NB4 (cell line): ENCODE measurements at regions not wholly inside any gene's neighbourhood (a gene's known extent, or its start where the extent isn't known, plus 50 kb on each side); places are given as distances from the start of the nearest gene placed in this dataset.
A peak's percentile ranks its signal among the peaks of the same experiment; 100 is the strongest.
"Not testable (repeated sequence)": the region's sequence is repeated elsewhere in the genome, so short reads cannot be mapped to it uniquely, and the experiment has no call there.

Experiments used
- DNase-seq: peaks from one replicate; pipeline ENCODE4 v3.0.0; 2010; ENCODE audit warnings: low read depth
- H3K4me3 ChIP-seq: one replicate; pipeline ENCODE4 v1.5.1; 2011; ENCODE audit warnings: mild to moderate bottlenecking, low read depth, low read length, moderate library complexity
- MYC ChIP-seq: IDR thresholded peaks from 2 replicates; pipeline ENCODE4 v1.6.1; 2011; ENCODE audit warnings: low read depth, low read length
- POLR2A ChIP-seq: IDR thresholded peaks from 2 replicates; pipeline ENCODE4 v1.6.1; 2011; ENCODE audit warnings: mild to moderate bottlenecking; ENCODE audit not compliant: insufficient read length; ENCODE audit errors: extremely low read depth
- TF ChIP-seq, protein P1 (sequence below): IDR thresholded peaks from one replicate; pipeline ENCODE4 v1.5.1; 2012; ENCODE audit warnings: low read depth, low read length
- TF ChIP-seq, protein P2 (sequence below): IDR thresholded peaks from 2 replicates; pipeline ENCODE4 v1.6.1; 2011; ENCODE audit warnings: low read depth, low read length

DNA sequence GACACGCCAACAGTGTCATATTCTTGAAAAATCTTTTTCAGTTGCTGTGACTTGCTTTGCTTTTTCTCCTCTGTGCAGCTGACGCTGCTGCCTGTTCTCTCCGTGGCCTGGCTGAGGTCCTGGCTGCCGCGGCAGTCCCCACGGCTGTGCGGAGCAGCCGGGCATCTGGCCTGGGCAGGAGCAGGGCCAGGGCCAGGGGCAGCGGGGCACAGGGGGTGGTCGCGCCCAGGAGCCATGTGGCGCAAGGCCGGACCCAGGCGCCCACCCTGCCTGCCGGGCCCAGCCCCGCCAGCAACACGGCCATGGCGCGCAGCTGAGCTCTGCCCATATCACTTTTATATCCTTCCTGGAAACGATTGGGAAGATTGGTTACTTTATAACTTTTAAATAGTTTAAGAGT, 109.4 kb upstream of the ACBD5 start:
- no peak for DNase-seq
- TF ChIP-seq MYC = no peak
- TF ChIP-seq POLR2A = no peak
- TF ChIP-seq, protein P1, sequence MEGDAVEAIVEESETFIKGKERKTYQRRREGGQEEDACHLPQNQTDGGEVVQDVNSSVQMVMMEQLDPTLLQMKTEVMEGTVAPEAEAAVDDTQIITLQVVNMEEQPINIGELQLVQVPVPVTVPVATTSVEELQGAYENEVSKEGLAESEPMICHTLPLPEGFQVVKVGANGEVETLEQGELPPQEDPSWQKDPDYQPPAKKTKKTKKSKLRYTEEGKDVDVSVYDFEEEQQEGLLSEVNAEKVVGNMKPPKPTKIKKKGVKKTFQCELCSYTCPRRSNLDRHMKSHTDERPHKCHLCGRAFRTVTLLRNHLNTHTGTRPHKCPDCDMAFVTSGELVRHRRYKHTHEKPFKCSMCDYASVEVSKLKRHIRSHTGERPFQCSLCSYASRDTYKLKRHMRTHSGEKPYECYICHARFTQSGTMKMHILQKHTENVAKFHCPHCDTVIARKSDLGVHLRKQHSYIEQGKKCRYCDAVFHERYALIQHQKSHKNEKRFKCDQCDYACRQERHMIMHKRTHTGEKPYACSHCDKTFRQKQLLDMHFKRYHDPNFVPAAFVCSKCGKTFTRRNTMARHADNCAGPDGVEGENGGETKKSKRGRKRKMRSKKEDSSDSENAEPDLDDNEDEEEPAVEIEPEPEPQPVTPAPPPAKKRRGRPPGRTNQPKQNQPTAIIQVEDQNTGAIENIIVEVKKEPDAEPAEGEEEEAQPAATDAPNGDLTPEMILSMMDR = no peak
- TF ChIP-seq, protein P2, sequence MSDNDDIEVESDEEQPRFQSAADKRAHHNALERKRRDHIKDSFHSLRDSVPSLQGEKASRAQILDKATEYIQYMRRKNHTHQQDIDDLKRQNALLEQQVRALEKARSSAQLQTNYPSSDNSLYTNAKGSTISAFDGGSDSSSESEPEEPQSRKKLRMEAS = no peak
- no peak overlapping the region for H3K4me3 ChIP-seq

DNA sequence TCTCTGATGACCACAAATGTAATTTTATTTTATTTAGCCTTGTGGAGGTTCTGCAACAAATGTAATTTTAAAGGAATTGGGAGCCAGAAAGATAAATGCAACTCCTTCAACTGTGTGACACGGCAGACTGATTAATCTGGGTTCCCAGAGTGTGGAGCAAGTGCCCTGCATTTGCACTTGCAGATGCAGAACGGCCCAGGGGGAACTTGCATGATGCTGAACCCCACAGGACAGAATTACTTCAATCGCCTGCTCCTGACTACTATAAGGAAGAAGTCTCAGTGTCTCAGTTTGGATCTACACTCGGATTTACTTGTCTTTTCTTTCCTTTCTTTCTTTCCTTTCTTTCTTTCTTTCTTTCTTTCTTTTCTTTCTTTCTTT, 107.2 kb upstream of the ACBD5 start:
- not testable (repeated sequence) for H3K4me3 ChIP-seq
- DNase-seq = peak; percentile 16

DNA sequence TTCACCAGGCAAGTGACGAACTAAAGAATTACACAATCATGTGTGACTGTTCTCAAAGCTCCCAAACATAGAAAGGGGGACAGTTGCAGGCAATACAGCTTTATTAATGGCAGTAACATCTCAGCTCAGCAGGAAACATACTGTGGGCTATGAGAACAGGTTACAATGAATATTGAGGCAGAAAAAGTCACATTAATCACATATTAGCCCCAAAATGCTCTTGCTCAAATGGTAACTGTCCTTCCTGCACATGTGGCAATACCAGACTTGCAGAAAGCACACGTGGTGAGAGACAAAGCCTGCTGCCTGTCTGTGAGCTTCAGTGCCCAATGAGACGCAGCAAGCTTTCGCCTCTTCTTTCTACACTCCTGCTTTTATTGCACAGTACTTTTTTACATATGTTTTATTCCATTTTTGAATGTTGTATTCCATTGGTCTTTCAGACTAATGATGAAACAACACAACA, 104.9 kb upstream of the ACBD5 start:
- TF ChIP-seq, protein P1 = no peak
- TF ChIP-seq MYC = peak; percentile 69
- TF ChIP-seq, protein P2 = peak; percentile 95
- H3K4me3 ChIP-seq = no peak overlapping the region
- peak; percentile 66 for DNase-seq

DNA sequence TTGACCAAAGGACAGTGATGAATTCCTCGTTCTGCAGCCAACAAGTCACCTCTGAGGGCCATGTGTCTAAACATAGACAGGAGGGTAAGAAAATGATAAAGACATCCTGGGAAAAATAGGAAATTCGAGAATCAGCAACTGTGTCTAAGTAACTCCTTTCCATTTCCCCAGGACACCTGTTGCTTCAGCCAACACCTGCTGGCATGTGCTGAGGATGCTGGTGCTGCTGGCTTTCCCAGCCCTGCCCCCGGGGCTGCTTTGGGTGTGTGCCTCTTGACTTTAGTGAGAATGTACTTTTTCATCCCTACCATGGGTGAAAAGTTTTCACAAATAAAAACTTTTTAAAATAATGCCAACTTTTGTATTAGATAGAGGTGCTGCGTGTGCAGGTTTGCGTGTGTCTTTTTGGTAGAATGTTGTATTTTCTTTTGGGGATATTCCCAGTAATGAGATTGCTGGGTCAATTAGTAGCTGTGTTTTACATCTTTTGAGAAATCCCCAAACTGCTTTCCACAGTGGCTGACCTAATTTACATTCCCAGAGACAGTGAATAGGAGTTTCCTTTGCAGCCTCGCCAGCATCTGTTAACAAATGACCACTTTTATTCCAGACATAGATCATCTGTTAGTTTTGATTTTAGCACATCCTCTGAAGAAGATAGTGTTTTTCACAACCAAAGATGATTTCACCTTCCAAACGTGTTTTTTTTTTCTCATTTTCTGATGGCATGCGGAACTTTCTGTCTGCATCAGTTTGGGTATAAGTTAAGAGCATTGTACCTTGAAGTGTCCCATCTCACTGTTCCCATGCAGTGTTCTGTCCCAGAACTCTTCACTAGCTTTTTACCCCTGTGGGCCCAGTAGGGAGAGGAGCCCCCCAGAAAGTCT, 104.2 kb upstream of the ACBD5 start:
- DNase-seq = no peak
- no peak for TF ChIP-seq MYC
- TF ChIP-seq, protein P1 = no peak
- TF ChIP-seq, protein P2 = no peak
- no peak overlapping the region for H3K4me3 ChIP-seq

DNA sequence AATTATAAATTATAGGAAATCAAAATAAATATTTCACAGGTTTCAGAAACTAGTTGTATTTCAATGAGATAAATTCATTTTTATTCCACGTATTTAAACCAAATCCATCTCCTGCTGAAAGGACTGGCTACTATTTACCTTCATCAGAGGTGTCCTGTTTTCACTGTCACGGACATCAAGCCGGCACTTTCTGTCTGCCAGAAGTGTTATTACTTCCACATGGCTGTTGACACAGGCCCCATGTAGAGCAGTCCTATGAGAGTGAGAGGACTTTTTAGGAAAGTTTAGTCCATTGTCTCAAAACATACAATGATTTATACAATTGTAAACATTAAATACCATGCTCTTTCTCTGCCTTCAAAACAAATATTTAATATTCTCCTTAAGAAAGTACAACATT, 100.4 kb upstream of the ACBD5 start:
- no peak for DNase-seq
- TF ChIP-seq, protein P2 = no peak
- TF ChIP-seq POLR2A (no peak), MYC (no peak)
- TF ChIP-seq, protein P1 = no peak
- H3K4me3 ChIP-seq = no peak overlapping the region

DNA sequence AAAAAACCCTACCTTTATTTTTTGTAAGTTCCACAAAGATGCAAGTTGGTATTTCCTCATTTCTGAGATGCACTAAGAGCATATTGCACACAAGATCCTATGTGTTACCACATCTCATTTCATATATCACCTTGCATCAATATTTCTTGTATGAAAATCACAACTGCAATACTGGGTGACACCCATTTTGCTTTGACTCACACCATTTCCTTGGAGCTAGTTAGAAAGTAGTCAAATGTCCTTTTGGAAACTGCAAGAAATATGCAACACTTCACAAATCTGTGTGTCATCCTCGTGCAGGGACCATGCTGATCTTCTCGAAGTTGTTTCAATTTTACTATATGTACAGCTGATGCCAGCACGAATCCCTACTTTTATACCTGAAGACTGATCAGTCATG, 94.6 kb upstream of the ACBD5 start:
- not testable (repeated sequence) for H3K4me3 ChIP-seq, DNase-seq

DNA sequence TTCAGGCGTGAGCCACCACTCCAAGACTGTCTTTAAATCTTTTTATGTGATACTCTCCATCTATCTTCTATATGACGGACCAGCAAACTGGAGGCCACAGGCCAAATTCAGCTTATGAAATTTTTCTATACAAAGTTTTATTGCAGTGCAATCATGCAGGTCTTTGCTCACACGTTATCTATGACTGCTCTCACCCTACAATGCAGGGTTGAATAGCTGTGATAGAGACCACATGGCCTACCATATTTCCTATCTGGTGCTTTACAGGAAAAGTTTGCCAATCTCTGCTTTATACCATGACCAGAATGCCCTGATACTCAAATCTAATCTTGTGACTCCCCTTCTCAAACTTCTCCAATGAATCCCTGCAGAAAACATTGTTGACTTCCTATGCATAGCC, 89.5 kb upstream of the ACBD5 start:
- TF ChIP-seq, protein P1 = no peak
- no peak for TF ChIP-seq POLR2A
- TF ChIP-seq, protein P2 = no peak
- TF ChIP-seq MYC = no peak
- no peak for DNase-seq
- H3K4me3 ChIP-seq = no peak overlapping the region
